B cell (primary cell): ENCODE measurements at regions not wholly inside any gene's neighbourhood (a gene's known extent, or its start where the extent isn't known, plus 50 kb on each side); places are given as distances from the start of the nearest gene placed in this dataset.

Source experiments
- ATAC-seq: fragments of 200-7000 bp; cut with Tn5 transposase; one replicate; pipeline ENCODE4 v1.10.0; 2021; ENCODE audit warnings: low read depth, mild to moderate bottlenecking, moderate number of reproducible peaks, moderate library complexity
- CTCF ChIA-PET: fragments of 350-600 bp; sonication (Branson Sonifier 250); formaldehyde crosslinking; loops from one replicate; lab custom pipeline; 2021; ENCODE audit warnings: antibody characterized with exemption, inconsistent platforms; lab: Charles Lee
- POLR2A ChIA-PET: fragments of 350-600 bp; sonication (Branson Sonifier 250); formaldehyde crosslinking; loops from one replicate; lab custom pipeline; 2021; ENCODE audit warnings: antibody characterized with exemption; lab: Charles Lee
- DNase-seq: peaks from one replicate; pipeline ENCODE4 v3.0.0; 2013
- H2AFZ ChIP-seq: 2 replicates; pipeline ENCODE4 v1.6.1; 2012; ENCODE audit warnings: mild to moderate bottlenecking, low read depth, low read length; ENCODE audit not compliant: insufficient read depth, poor library complexity, severe bottlenecking
- H3K27ac ChIP-seq, 2 donors: 1 replicate in 1 of 2; 2 replicates in 1 of 2; pipeline ENCODE4 v1.5.1; 2012 to 2013; ENCODE audit warnings: low read length in 2 of 2, mild to moderate bottlenecking in 2 of 2, moderate library complexity in 1 of 2
- H3K27me3 ChIP-seq, 4 experiments: fragments of 200-600 bp in 1 of 4; sonication (generic) in 1 of 4; replicated peaks in 1 of 4; 1 replicate in 2 of 4; 2 replicates in 2 of 4; pipeline versions ENCODE4 v1.6.1 to v1.7.0; 2013 to 2016; ENCODE audit warnings: low read length in 3 of 4, mild to moderate bottlenecking in 2 of 4, mixed read lengths in 1 of 4, moderate library complexity in 1 of 4; ENCODE audit not compliant: insufficient read depth in 4 of 4, control insufficient read depth in 3 of 4; ENCODE audit errors: control extremely low read depth in 1 of 4
- H3K36me3 ChIP-seq, 2 experiments: replicated peaks in 1 of 2; 1 replicate in 1 of 2; 2 replicates in 1 of 2; pipeline versions ENCODE4 v1.6.1 to v1.7.1; 2013; ENCODE audit warnings: low read length in 1 of 2; ENCODE audit not compliant: insufficient read depth in 2 of 2, control insufficient read depth in 1 of 2; ENCODE audit errors: control extremely low read depth in 1 of 2, extremely low read depth in 1 of 2
- H3K4me1 ChIP-seq, 2 donors: fragments of 200-600 bp in 1 of 2; sonication (generic) in 1 of 2; 1 replicate in 1 of 2; 2 replicates in 1 of 2; pipeline versions ENCODE4 v1.5.1 to v1.6.1; 2013 to 2017; ENCODE audit warnings: low read length in 2 of 2; ENCODE audit not compliant: control insufficient read depth in 2 of 2, insufficient read depth in 2 of 2
- H3K4me2 ChIP-seq: replicated peaks from 2 replicates; pipeline ENCODE3; 2012; ENCODE audit warnings: mild to moderate bottlenecking, low read depth, low read length; ENCODE audit not compliant: poor library complexity, severe bottlenecking
- H3K4me3 ChIP-seq, 5 experiments: fragments of 200-600 bp in 1 of 5; sonication (generic) in 1 of 5; 1 replicate in 3 of 5; 2 replicates in 2 of 5; pipeline versions ENCODE4 v1.5.1 to v1.7.0; 2011 to 2016; ENCODE audit warnings: low read length in 4 of 5, mild to moderate bottlenecking in 4 of 5, low read depth in 2 of 5, control low read depth in 1 of 5, moderate library complexity in 1 of 5; ENCODE audit not compliant: insufficient read depth in 1 of 5; ENCODE audit errors: control extremely low read depth in 1 of 5, extremely low read depth in 1 of 5
- H3K79me2 ChIP-seq: fragments of 200-600 bp; sonication (generic); one replicate; pipeline ENCODE4 v1.6.0; 2016; ENCODE audit warnings: low read length; ENCODE audit not compliant: control insufficient read depth, insufficient read depth
- H3K9ac ChIP-seq: fragments of 200-600 bp; sonication (generic); 2 replicates; pipeline ENCODE4 v1.6.1; 2017; ENCODE audit warnings: mild to moderate bottlenecking, low read length, moderate library complexity
- H3K9me3 ChIP-seq, 3 donors: one replicate each; pipeline versions ENCODE4 v1.6.1 to v1.7.1; 2013; ENCODE audit warnings: low read length in 2 of 3; ENCODE audit not compliant: control insufficient read depth in 2 of 3, insufficient read depth in 1 of 3; ENCODE audit errors: control extremely low read depth in 1 of 3
- H4K20me1 ChIP-seq: 2 replicates; pipeline ENCODE4 v1.6.0; 2012; ENCODE audit warnings: mild to moderate bottlenecking, low read length; ENCODE audit not compliant: insufficient read depth, control insufficient read depth, poor library complexity, severe bottlenecking
- H3K27ac Mint-ChIP-seq: one replicate; pipeline ENCODE4 v1.8.0; 2021; ENCODE audit warnings: mixed read lengths
- H3K27me3 Mint-ChIP-seq: one replicate; pipeline ENCODE4 v1.8.0; 2021; ENCODE audit warnings: mixed read lengths
- H3K4me1 Mint-ChIP-seq: one replicate; pipeline ENCODE4 v1.8.0; 2021; ENCODE audit warnings: mixed read lengths
- H3K4me3 Mint-ChIP-seq: one replicate; pipeline ENCODE4 v1.8.0; 2021; ENCODE audit warnings: mixed read lengths
- H3K9me3 Mint-ChIP-seq: one replicate; pipeline ENCODE4 v1.8.0; 2022; ENCODE audit warnings: mixed read lengths; ENCODE audit not compliant: insufficient read depth
- CTCF ChIP-seq: fragments of 200-600 bp; IDR thresholded peaks from one replicate; pipeline ENCODE4 v1.8.0; 2022; ENCODE audit warnings: antibody characterized with exemption, mild to moderate bottlenecking
- EZH2 ChIP-seq: IDR thresholded peaks from 2 replicates; pipeline ENCODE4 v1.6.1; 2012; ENCODE audit warnings: borderline replicate concordance, low read depth, mild to moderate bottlenecking, moderate library complexity, low read length; ENCODE audit not compliant: insufficient read depth, poor library complexity, severe bottlenecking
- WGBS: methylation state at CpG from one replicate; pipeline ENCODE4 v1.1.5; 2013; ENCODE audit warnings: missing lambda C conversion rate; ENCODE audit not compliant: insufficient coverage; 5-methylcytosine and 5-hydroxymethylcytosine counted together
- intact Hi-C: fragments of 100-400 bp; cut with micrococcal nuclease; formaldehyde crosslinking; loops from one replicate; pipeline ENCODE4 v1.10.0; 2022

- ChIA-PET POLR2A (no interaction called here), CTCF (no interaction called here)
- Histone ChIP-seq H3K27me3 (no peaks in the 10 kb centered on the region), H2AFZ (no peak overlapping the region), H4K20me1 (no peaks in the 10 kb centered on the region), H3K27ac (no peak overlapping the region), H3K9ac (no peak overlapping the region), H3K36me3 (no peaks in the 10 kb centered on the region), H3K4me3 (no peak overlapping the region), H3K4me2 (no peak overlapping the region), H3K79me2 (no peaks in the 10 kb centered on the region), H3K4me1 (no peaks in the 10 kb centered on the region), H3K9me3 (no peaks in the 10 kb centered on the region)
- intact Hi-C loops: no loop called here
- no peak for DNase-seq
- no peaks in the 10 kb centered on the region for H3K9me3 Mint-ChIP-seq
- ATAC-seq: no peak
- no peak overlapping the region for H3K27ac Mint-ChIP-seq
- TF ChIP-seq CTCF: no peak
- TF ChIP-seq EZH2: no peak
- no peaks in the 10 kb centered on the region for H3K4me1 Mint-ChIP-seq
- H3K4me3 Mint-ChIP-seq: no peak overlapping the region
- H3K27me3 Mint-ChIP-seq: no peaks in the 10 kb centered on the region
These were observed 138.8 kb upstream of the FOXN2 start for GRCh38 chr2:48175656-48176055.

GRCh38 chr2:48176876-48177275 is 137.6 kb upstream of the FOXN2 start:
- TF ChIP-seq EZH2 (no peak), CTCF (no peak)
- no peaks in the 10 kb centered on the region for H3K27me3 Mint-ChIP-seq
- ATAC-seq (no peak), DNase-seq (no peak)
- ChIA-PET POLR2A (no interaction called here), CTCF (no interaction called here)
- H3K4me1 Mint-ChIP-seq: no peaks in the 10 kb centered on the region
- no peak overlapping the region for H3K27ac Mint-ChIP-seq
- no peak overlapping the region for H3K4me2 ChIP-seq
- H3K36me3 ChIP-seq: no peaks in the 10 kb centered on the region
- H3K4me3 ChIP-seq: no peak overlapping the region
- H3K4me1 ChIP-seq: no peaks in the 10 kb centered on the region
- H3K27ac ChIP-seq: no peak overlapping the region
- intact Hi-C loops: no loop called here
- WGBS: no CpG with 5 or more reads among the region's 1 CpG
- H3K9me3 ChIP-seq: no peaks in the 10 kb centered on the region
- no peaks in the 10 kb centered on the region for H3K79me2 ChIP-seq
- H3K27me3 ChIP-seq: no peaks in the 10 kb centered on the region
- H3K4me3 Mint-ChIP-seq: no peak overlapping the region
- H3K9ac ChIP-seq: no peak overlapping the region
- H2AFZ ChIP-seq: no peak overlapping the region
- H3K9me3 Mint-ChIP-seq: no peaks in the 10 kb centered on the region
- no peaks in the 10 kb centered on the region for H4K20me1 ChIP-seq
